UCSD-AML1 (cell line): ENCODE measurements at regions not wholly inside any gene's neighbourhood (a gene's known extent, or its start where the extent isn't known, plus 50 kb on each side); places are given as distances from the start of the nearest gene placed in this dataset.

Source experiments
- DNase-seq: peaks from one replicate; lab custom pipeline; 2025; ENCODE audit not compliant: unreplicated experiment; lab: John Stamatoyannopoulos, UW

DNA sequence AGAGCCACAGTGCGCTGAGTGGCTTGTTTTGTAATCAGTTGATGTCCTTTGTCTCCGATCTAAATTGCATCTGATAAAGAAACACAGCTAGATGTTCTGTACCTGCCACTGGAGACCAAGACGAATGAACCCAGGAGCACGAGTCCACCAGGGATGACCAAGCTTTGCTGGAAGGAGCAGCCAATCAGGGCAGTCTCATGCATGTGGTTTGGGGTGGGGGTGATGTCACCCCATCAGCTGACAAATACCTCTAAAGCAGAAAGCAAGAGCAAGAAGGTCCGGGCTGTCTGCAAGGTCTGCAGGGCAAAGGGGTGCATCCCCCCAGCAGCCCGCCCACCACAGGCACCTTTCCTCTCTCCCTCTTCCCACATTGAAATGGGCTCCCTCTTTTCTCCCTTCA lies 653.8 kb downstream of the AJAP1 start:
- DNase-seq, result no peak

GRCh38 chr1:5304702-5305101 lies 650.3 kb downstream of the AJAP1 start:
- DNase-seq, result no peak

DNA sequence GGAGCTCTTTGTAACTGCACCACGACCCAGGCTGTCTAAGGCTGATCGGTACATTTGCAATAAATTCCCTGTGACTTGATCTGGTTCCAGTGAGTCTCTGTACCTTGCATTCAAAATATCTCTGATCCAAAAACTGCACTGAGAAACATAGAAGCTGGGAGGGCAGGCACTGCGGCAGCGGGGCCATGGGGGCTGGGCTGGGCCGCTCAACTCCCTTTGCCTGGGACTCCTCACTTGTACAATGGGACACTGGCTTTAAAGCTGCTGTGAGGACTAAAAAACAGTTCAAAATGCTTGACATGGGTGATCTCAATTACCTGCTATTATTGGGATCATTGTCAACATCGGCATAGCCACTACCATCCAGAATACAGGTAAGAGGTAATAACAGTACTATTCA lies 644.0 kb downstream of the AJAP1 start:
- no peak for DNase-seq

- DNase-seq, result no peak
These were observed 643.5 kb downstream of the AJAP1 start for GRCh38 chr1:5297886-5298239.

DNA sequence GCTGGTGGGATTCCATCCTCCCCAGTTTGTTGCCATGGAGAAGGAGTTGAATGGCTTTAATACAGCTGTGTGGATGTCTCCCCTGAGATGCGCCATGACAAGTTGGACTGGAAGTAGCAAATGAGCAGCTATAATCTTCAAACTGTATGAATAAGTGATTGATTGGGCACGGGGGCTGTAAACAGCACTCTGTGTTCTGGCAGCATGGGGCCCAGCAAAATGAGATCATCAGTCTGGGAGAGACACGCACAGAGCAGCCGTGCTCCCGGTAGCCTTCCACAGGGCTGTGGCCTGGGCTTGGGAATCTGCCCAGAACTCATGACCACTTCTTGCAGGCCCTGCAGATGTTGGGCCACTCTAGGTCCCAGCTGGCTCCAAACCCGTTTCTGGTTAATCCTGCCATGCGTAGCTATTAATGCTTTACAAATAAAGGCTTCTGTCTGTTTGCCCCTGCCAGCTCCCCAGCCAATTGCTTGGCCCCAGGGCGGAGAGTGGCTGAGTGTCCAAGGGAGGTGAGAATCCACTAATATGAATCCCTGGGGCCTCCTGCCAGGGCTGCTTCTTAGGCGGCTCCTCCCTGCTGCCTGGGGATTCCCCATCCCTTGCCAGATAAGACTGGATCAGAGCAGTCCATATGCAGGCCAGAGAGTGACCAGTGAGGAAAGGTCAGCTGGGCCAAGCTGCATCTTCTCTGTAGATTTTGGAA lies 642.9 kb downstream of the AJAP1 start:
- DNase-seq, result no peak

GRCh38 chr1:5296557-5297179 lies 642.3 kb downstream of the AJAP1 start:
- DNase-seq, result no peak

- DNase-seq, result no peak
These were observed 641.7 kb downstream of the AJAP1 start for GRCh38 chr1:5296095-5296494.

GRCh38 chr1:5291889-5292288 lies 637.5 kb downstream of the AJAP1 start:
- no peak for DNase-seq

DNA sequence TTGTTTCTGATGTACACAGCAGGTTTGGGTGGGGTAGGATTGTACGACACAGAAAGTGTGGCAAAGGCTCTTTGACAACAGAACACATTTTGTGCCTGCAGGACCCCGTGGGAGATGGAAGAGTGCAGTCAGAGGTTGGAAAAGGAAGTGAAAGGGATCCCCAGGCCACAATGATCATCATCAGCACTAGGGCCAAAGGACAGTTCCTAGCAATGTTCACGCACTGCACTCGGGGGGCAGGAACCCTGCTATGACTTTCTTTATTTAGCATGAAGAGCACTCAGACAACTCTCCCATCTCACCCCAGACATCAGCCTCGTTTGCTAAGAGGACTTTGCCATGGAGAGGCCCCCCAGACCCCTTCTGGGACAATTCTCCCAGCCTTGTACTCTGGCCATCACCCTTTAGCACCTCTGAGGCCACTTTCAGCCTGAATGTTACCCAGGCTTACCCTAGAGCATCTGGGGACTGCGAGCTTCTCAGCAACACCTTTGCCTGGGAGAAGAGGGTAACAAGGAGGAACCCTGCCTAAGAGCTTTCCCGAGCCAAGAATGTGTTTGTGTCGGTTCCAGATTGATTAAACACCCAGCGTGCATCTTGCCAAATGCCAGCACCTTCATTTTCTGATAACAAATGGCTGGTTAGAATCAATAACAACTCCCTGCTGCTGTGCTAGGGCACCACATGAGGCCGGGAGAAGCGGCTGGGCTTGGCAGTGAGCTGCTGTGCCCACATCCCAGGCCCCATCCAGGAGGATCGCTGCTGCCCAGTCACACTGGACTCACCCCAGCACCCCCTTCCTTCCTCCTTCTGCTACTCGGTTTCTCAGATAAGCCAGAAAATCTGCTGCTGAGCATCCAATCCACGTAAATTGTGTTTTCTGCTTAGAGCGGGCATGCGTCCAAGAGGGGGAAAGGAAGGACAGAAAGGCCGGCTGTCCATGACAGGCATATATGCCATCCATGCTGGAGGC lies 633.1 kb downstream of the AJAP1 start:
- no peak for DNase-seq

GRCh38 chr1:5286244-5286643 lies 631.8 kb downstream of the AJAP1 start:
- no peak for DNase-seq

DNA sequence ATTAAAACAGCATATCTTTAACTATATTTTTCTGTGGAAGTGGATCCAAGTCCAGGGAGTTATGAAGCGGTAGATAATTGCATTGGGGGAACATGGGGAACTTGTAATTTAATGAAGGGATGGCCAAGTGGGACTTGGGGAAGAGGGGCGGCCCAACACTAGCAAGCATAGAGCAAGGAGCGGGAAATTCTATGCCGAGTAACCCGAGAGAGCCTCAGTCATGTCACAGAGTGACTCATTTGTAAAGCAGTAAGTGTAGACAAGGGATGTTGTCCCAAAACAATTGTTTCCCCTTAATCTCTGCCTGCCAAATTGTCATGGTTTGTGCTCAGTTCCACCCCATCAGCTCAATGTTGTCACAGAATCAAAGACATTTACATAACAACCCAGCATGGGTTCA lies 620.1 kb downstream of the AJAP1 start:
- DNase-seq, result no peak

DNA sequence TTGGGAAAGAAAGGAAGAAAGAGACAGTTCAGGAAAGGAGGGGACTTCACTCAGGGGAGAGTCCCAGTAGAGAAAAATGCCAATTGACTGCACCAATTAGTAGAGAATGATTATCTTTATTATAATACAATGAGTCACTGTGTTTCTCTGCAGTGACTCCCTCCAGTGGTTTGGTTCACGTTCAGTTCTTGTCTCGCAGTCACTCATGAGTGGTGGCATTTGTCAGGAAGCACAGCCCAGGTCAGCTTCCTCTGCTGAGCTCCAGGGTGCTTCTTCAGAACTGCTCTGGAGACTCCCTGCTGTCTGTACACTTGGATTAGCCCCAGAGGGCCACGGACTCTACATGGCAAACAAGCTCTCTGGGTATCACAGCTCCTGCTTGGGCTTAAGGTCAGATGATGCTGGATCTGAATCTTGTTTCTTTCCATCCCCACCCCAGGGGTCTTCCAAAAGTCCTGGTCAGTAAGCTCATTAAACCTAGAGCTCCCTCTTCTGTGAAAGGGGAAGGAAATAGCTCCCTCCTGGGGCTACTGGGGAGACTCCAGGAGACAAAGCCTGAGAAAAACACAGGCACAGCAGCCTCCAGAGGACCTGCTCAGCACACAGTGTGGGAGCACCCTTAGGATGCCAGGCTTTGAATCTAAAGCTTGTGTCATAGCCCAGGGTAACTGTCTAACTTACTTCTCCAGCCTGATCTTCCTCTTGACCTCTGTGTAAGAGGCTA lies 619.0 kb downstream of the AJAP1 start:
- DNase-seq, result no peak

DNA sequence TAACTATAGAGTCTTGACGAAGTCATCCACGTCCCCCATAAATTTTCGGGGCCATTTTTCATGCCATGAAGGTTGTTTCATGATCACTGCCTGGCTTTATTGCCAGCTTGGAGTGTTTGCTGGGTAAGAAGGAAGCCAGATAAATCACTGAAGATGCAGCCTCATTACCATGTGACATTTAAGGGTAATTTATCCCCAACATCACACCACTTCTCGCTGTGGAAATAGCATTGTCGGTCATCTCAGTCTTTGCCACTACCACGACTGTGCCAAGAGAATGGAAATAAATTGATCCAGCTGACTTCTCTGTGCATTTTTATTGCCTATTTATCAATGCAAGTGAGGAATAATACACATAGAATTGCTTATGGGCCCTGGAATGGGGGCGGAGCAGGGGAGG lies 617.9 kb downstream of the AJAP1 start:
- no peak for DNase-seq

DNA sequence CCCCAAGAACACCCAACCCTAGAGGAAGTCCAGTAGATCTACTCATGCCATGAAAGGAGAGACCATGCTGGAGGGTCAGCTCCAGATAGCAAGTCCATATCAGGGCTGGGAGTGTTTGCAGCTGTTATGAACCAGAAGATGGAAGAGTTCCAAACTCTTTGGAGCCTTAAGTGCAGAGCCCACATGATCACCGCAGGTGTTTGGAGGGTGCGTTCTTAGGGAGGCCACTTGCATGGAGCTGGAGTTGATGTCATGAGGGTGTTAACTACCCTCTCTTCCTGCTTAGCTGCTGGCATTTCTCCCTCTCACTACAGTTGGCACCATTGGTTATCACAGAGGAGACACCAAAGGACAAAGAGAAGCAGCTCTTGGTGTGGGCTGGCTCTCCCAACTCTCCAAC lies 616.9 kb downstream of the AJAP1 start:
- DNase-seq, result no peak

DNA sequence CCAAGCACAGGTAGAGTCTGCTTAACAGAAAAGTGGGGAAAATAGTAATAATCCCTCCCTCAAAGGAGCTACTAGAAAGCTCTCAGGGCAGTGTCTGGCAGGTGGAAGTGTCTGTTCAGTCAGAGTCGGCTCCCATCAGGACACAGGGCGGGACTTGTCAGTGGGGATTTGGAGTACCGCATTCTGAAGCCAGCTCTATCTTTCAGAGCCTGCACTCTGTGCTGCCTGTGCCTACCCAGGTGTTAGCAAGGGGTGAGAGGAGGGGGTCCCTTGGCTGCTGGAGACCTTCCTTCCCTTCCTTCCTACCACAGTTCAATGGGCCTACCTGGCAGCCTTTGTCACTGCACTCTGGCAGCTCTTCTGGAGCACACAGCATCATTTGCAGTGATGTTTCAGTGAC lies 615.5 kb downstream of the AJAP1 start:
- no peak for DNase-seq

- DNase-seq, result no peak
These were observed 613.3 kb downstream of the AJAP1 start for GRCh38 chr1:5267603-5268235.

GRCh38 chr1:5265438-5266075 lies 611.1 kb downstream of the AJAP1 start:
- DNase-seq, result no peak

DNA sequence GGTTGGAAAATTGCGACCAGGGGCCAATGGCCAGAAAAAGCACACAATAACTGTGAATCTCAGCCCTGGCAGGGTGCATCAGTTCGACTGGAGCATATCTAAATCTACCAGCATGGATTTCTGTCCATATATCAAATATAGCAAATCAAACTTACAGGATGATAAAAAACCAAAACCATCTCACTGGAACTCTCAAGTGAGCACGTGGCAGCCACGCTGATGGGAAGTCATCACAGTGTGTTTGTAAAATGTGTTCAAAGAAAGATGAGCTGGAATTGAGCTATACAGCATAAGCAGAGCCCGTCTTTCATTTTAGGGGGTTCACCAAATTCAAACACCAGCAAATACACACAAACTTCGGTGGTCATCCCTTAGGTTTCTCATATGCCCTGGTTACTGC lies 610.1 kb downstream of the AJAP1 start:
- no peak for DNase-seq

- DNase-seq, result no peak
These were observed 602.4 kb downstream of the AJAP1 start for GRCh38 chr1:5256793-5257192.

DNA sequence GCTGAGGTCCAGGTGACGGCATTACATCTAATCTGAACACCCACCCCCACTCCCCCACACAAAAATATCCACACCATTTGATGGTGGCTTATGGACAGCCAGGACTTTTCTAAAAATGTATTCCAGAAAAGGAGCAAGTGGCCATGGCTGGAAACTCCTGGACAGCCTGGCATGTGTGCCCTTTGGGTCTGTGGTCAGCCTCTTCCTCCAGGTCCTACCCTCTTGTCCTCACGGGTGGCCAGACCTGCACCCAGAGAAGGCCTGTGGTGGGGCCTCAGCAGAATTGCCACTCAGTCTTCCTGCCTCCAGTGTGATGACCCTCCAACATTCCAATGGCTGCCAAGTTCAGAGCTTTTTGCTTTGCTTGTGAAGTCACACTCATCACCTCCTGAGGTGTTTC lies 600.6 kb downstream of the AJAP1 start:
- DNase-seq, result no peak
